ENCODE measurements at regions not wholly inside any gene's neighbourhood (a gene's known extent, or its start where the extent isn't known, plus 50 kb on each side); places are given as distances from the start of the nearest gene placed in this dataset.
"Not testable (repeated sequence)": the region's sequence is repeated elsewhere in the genome, so short reads cannot be mapped to it uniquely, and the experiment has no call there.

DNA sequence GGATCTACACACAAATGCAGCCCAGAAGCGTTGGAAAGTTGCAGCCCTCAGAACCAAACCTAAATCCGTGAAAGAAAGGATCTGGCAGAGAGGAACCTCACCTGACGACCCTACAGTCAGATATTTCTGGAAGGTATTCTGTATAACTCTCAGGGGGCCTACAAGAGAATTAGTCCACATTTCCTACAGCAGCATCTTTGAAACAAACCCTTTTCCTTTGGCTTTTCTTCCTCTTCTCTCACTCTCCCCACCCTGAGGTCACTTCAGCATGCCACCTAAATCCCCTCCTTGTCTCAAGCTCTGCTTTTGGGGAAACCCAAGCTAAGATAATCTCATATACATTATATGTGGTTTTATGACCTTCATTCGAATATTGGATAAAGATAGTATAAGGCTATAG lies 719.0 kb upstream of the MIR17HG start:
- no peak overlapping the region for H3K4me3 Mint-ChIP-seq
- DNase-seq (ENCODE audit: low spot score) (no peak), ATAC-seq (no peak)
- peaks cover 3% of the 10 kb centered on the region for H3K9me3 Mint-ChIP-seq
- H3K36me3 Mint-ChIP-seq, result no peaks in the 10 kb centered on the region
- no peaks in the 10 kb centered on the region for H3K27me3 Mint-ChIP-seq
- H3K27ac Mint-ChIP-seq, result no peak overlapping the region
- H3K4me1 Mint-ChIP-seq (ENCODE audit: low read depth in 2 of 2), result no peaks in the 10 kb centered on the region

DNA sequence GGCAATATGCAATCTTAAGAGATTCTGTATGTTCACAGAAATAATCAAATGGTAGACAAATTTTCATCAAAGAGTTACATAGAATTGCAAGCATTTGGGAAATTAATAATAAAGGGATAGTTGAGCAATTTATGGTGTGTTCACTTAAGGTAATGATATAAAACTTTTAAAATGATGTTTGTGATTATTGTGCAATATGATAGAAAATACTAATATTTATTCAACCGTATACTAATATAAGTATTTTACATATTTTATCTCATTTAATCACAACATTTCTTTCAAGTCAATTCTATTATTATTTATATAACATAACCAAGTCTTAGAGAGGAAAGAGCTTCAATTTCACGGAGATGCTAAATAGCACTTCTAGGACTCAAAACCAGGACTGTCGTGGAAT lies 716.8 kb upstream of the MIR17HG start:
- Mint-ChIP-seq H3K4me3 (no peak overlapping the region), H3K4me1 (ENCODE audit: low read depth in 2 of 2) (no peaks in the 10 kb centered on the region), H3K9me3 (peaks cover 3% of the 10 kb centered on the region), H3K27me3 (no peaks in the 10 kb centered on the region), H3K36me3 (no peaks in the 10 kb centered on the region), H3K27ac (no peak overlapping the region)
- no peak for DNase-seq (ENCODE audit: low spot score)
- ATAC-seq, result no peak

GRCh38 chr13:90632184-90632583 lies 715.3 kb upstream of the MIR17HG start:
- Mint-ChIP-seq H3K4me1 (ENCODE audit: low read depth in 2 of 2) (no peaks in the 10 kb centered on the region), H3K27ac (no peak overlapping the region), H3K36me3 (no peaks in the 10 kb centered on the region), H3K27me3 (no peaks in the 10 kb centered on the region), H3K9me3 (peaks cover 3% of the 10 kb centered on the region), H3K4me3 (no peak overlapping the region)
- ATAC-seq, result no peak
- DNase-seq (ENCODE audit: low spot score), result no peak

GRCh38 chr13:90633849-90634248 lies 713.6 kb upstream of the MIR17HG start:
- no peak for DNase-seq (ENCODE audit: low spot score)
- peaks cover 8% of the 10 kb centered on the region for H3K9me3 Mint-ChIP-seq
- no peaks in the 10 kb centered on the region for H3K36me3 Mint-ChIP-seq
- no peaks in the 10 kb centered on the region for H3K4me1 Mint-ChIP-seq (ENCODE audit: low read depth in 2 of 2)
- H3K27ac Mint-ChIP-seq, result no peak overlapping the region
- H3K27me3 Mint-ChIP-seq, result no peaks in the 10 kb centered on the region
- ATAC-seq, result no peak
- no peak overlapping the region for H3K4me3 Mint-ChIP-seq

DNA sequence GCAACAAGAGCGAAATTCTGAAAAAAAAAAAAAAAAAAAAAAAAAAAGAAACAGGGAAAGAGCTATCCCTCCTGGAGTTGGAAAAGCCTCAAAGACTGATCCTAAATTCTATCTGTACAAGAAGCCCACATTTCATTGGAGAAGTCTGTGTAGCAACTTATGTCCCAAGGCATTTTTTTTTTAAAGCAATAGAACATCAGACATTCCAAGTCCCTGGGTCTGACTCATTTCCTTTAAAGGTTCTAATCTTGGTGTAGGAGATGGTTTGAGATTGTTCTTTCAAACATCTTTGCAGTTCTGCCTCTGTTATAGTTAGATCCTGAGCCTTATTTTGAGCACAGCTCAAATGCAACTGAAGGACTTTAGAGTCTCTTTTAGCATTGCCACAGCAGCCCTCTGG lies 706.5 kb upstream of the MIR17HG start:
- no peaks in the 10 kb centered on the region for H3K27me3 Mint-ChIP-seq
- H3K36me3 Mint-ChIP-seq, result no peaks in the 10 kb centered on the region
- no peak overlapping the region for H3K4me3 Mint-ChIP-seq
- no peaks in the 10 kb centered on the region for H3K4me1 Mint-ChIP-seq (ENCODE audit: low read depth in 2 of 2)
- ATAC-seq (no peak), DNase-seq (ENCODE audit: low spot score) (no peak)
- H3K9me3 Mint-ChIP-seq, result peaks cover 20% of the 10 kb centered on the region
- H3K27ac Mint-ChIP-seq, result no peak overlapping the region

- no peak for ATAC-seq
- peaks cover 24% of the 10 kb centered on the region for H3K9me3 Mint-ChIP-seq
- no peaks in the 10 kb centered on the region for H3K4me1 Mint-ChIP-seq (ENCODE audit: low read depth in 2 of 2)
- H3K36me3 Mint-ChIP-seq, result no peaks in the 10 kb centered on the region
- H3K4me3 Mint-ChIP-seq, result no peak overlapping the region
- H3K27me3 Mint-ChIP-seq, result no peaks in the 10 kb centered on the region
- H3K27ac Mint-ChIP-seq, result no peak overlapping the region
- no peak for DNase-seq (ENCODE audit: low spot score)
Measured at GRCh38 chr13:90641884-90642283, 705.6 kb upstream of the MIR17HG start.

DNA sequence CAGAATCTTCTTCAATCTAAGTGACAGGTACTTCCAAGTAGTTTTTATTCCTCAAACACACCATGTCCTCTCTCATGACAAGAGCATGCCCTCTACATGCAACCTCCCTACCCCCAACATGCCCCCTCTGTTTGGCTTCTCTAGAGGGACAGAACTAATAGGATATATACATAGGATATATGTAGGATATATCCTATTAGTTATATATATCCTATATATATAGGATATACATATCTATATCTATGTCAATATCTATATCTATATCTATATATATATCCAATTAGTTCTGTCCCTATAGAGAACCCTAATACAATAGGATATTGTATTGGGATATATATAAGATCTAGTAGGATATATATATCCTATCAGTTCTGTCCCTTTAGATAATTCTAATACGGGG lies 701.9 kb upstream of the MIR17HG start:
- H3K27ac Mint-ChIP-seq, result no peak overlapping the region

GRCh38 chr13:90648497-90648896 lies 699.0 kb upstream of the MIR17HG start:
- Mint-ChIP-seq H3K27ac (no peak overlapping the region), H3K4me1 (ENCODE audit: low read depth in 2 of 2) (no peaks in the 10 kb centered on the region), H3K27me3 (no peaks in the 10 kb centered on the region), H3K4me3 (no peak overlapping the region), H3K36me3 (peaks cover 9% of the 10 kb centered on the region), H3K9me3 (peaks cover 33% of the 10 kb centered on the region)
- no peak for ATAC-seq
- no peak for DNase-seq (ENCODE audit: low spot score)

More for the DNA sequence above, 701.9 kb upstream of the MIR17HG start:
- Mint-ChIP-seq H3K4me3 (no peak overlapping the region), H3K4me1 (ENCODE audit: low read depth in 2 of 2) (no peaks in the 10 kb centered on the region), H3K27me3 (no peaks in the 10 kb centered on the region), H3K9me3 (peaks cover 17% of the 10 kb centered on the region), H3K36me3 (no peaks in the 10 kb centered on the region)
- DNase-seq (ENCODE audit: low spot score), result no peak
- no peak for ATAC-seq

DNA sequence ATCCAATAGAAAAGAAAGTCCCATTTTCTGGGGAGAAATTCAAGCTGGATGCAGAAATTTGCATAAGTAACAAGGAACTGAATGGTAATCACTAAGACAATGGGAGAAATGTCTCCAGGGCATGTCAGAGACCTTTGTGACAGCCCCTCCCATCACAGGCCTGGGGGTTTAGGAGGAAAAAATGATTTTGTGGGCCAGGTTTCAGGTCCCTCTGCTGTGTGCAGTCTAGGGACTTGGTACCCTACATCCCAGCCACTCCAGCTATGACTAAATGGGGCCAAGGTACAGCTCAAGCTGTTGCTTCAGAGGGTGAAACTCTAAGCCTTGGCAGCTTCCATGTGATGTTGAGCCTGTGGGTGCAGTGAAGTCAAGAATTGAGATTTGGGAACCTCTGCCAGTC lies 695.5 kb upstream of the MIR17HG start:
- peaks cover 9% of the 10 kb centered on the region for H3K36me3 Mint-ChIP-seq
- ATAC-seq, result no peak
- peaks cover 21% of the 10 kb centered on the region for H3K9me3 Mint-ChIP-seq

GRCh38 chr13:90654970-90655369 lies 692.5 kb upstream of the MIR17HG start:
- Mint-ChIP-seq H3K27me3 (no peaks in the 10 kb centered on the region), H3K27ac (no peak overlapping the region), H3K36me3 (peaks cover 9% of the 10 kb centered on the region), H3K4me3 (no peak overlapping the region), H3K4me1 (ENCODE audit: low read depth in 2 of 2) (no peaks in the 10 kb centered on the region), H3K9me3 (peaks cover 16% of the 10 kb centered on the region)
- ATAC-seq, result no peak
- DNase-seq (ENCODE audit: low spot score), result no peak

More for the DNA sequence above, 695.5 kb upstream of the MIR17HG start:
- H3K4me1 Mint-ChIP-seq (ENCODE audit: low read depth in 2 of 2), result no peaks in the 10 kb centered on the region
- DNase-seq (ENCODE audit: low spot score), result no peak
- no peak overlapping the region for H3K27ac Mint-ChIP-seq
- H3K27me3 Mint-ChIP-seq, result no peaks in the 10 kb centered on the region
- H3K4me3 Mint-ChIP-seq, result no peak overlapping the region

- H3K4me1 Mint-ChIP-seq (ENCODE audit: low read depth in 2 of 2); H3K36me3 Mint-ChIP-seq; H3K27me3 Mint-ChIP-seq; DNase-seq (ENCODE audit: low spot score); H3K9me3 Mint-ChIP-seq; H3K4me3 Mint-ChIP-seq; ATAC-seq; H3K27ac Mint-ChIP-seq: not testable (repeated sequence)
Measured at GRCh38 chr13:90664200-90664599, 683.3 kb upstream of the MIR17HG start.

- ATAC-seq (no peak), DNase-seq (ENCODE audit: low spot score) (no peak)
- Mint-ChIP-seq H3K4me3 (no peak overlapping the region), H3K27me3 (no peaks in the 10 kb centered on the region), H3K4me1 (ENCODE audit: low read depth in 2 of 2) (no peaks in the 10 kb centered on the region), H3K36me3 (no peaks in the 10 kb centered on the region), H3K27ac (no peak overlapping the region), H3K9me3 (peaks cover 15% of the 10 kb centered on the region)
Measured at GRCh38 chr13:90673746-90674145, 673.7 kb upstream of the MIR17HG start.

- DNase-seq (ENCODE audit: low spot score), result no peak
- Mint-ChIP-seq H3K27ac (no peak overlapping the region), H3K4me1 (ENCODE audit: low read depth in 2 of 2) (no peaks in the 10 kb centered on the region), H3K27me3 (no peaks in the 10 kb centered on the region), H3K36me3 (no peaks in the 10 kb centered on the region), H3K9me3 (peaks cover 24% of the 10 kb centered on the region), H3K4me3 (no peak overlapping the region)
- ATAC-seq, result no peak
Measured at GRCh38 chr13:90675129-90675528, 672.4 kb upstream of the MIR17HG start.

DNA sequence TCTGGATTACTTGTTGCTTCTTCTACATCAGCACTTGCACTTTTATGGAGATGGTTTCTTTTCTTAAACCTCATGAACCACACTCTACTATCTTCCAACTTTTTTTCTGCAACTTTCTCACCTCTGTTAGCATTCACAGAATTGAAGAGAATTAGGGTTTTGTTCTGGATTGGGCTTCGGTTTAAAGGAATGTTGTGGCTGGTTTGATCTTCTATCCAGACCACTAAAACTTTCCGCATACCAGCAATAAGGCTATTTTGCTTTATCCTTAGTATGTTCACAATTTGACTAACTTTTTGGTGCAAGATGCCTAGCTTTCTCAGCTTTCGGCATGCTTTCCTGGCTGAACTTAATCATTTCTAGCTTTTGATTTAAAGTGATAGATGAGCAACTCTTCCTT lies 666.7 kb upstream of the MIR17HG start:
- DNase-seq (ENCODE audit: low spot score) (no peak), ATAC-seq (no peak)
- H3K36me3 Mint-ChIP-seq, result no peaks in the 10 kb centered on the region
- peaks cover 19% of the 10 kb centered on the region for H3K9me3 Mint-ChIP-seq
- H3K4me1 Mint-ChIP-seq (ENCODE audit: low read depth in 2 of 2), result no peaks in the 10 kb centered on the region
- no peaks in the 10 kb centered on the region for H3K27me3 Mint-ChIP-seq
- no peak overlapping the region for H3K4me3 Mint-ChIP-seq
- no peak overlapping the region for H3K27ac Mint-ChIP-seq

- Mint-ChIP-seq H3K27ac (no peak overlapping the region), H3K36me3 (no peaks in the 10 kb centered on the region), H3K9me3 (peaks cover 12% of the 10 kb centered on the region), H3K4me3 (no peak overlapping the region), H3K27me3 (no peaks in the 10 kb centered on the region), H3K4me1 (ENCODE audit: low read depth in 2 of 2) (no peaks in the 10 kb centered on the region)
- DNase-seq (ENCODE audit: low spot score) (no peak), ATAC-seq (no peak)
Measured at GRCh38 chr13:90683711-90684131, 663.8 kb upstream of the MIR17HG start.

All from natural killer cell treated with Interleukin-12 subunit alpha and Interleukin-12 subunit beta and Interleukin-15 and Interleukin-18, amount 100 ng/mL, for 72 hours (primary cell).